ENCODE measurements at regions not wholly inside any gene's neighbourhood (a gene's known extent, or its start where the extent isn't known, plus 50 kb on each side); places are given as distances from the start of the nearest gene placed in this dataset.

DNA sequence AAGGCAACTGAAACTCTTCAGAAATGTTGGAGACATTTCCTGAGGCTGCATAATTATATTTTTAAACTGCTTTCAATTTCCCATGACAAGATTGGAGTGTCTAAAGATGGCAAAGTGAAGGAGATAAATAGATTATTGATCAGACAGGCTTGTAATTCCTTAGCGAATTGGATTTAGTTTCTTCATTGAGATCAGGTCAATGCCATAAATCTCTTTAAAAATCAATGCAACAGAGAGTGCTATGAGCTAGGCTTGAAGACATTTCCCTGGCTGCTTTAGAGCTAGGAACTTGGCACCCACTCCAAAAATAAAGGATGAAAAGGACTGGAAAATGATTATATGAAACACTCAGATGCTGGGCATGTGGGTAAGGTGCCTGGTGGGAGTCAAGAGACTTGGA lies 828.4 kb downstream of the TLR4 start:
- DNase-seq: no peak

GRCh38 chr9:118533101-118533500 lies 828.9 kb downstream of the TLR4 start:
- DNase-seq: no peak

DNA sequence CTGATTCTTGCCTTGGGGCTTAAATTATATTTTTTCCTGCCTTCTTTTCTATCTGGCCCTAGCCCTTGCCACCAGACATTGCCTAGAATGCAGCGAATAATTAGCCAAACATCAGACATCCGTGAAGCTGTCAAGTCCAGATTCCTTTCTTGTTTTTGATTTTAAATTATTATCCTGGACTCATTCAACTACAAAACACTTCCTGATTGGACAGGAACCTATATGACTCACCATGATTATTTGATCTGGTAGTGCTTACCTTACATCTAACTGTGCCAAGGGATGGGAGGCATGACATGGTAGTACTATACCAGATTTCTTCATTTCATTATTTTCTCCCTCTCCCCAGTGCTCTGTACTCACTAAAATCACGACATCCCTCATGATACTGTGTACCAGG lies 829.6 kb downstream of the TLR4 start:
- no peak for DNase-seq

DNA sequence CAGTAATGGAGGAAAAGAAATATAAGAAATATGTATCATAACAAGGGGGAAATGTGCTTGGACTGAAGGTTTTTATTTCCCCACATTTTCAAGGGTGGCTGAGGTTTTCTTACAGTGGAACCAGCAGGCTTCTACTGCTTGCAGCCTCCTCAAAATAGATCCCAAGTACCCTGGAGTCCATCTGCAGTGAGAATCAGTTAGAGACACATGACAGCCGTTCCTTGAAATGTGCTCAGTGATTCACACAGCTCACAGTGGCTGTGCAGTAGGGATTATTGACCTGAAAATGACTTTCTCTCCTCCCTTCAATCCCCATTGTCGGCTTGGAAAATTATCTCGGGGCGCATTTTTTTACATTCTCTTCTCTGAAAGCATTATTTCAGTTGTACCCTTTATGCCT lies 832.0 kb downstream of the TLR4 start:
- no peak for DNase-seq

DNA sequence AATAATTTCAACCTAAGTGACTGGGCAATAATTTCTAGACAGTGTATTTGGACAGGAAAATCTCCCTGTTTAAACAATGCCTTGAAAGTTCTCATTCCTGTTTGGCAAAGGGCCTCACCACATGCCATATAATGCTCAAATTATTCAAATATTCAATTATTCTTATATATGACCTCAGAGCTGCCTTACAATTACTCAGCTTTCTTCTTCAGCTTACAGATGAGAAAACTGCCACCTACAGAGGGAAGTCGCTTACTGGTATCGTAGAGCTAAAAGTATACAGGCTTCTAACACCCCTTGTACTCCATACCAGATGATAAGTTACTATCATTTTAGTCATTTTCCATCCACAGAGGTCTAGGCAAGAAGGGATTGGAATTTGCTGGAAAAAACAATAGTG lies 830.3 kb downstream of the BRINP1 start:
- DNase-seq: no peak

DNA sequence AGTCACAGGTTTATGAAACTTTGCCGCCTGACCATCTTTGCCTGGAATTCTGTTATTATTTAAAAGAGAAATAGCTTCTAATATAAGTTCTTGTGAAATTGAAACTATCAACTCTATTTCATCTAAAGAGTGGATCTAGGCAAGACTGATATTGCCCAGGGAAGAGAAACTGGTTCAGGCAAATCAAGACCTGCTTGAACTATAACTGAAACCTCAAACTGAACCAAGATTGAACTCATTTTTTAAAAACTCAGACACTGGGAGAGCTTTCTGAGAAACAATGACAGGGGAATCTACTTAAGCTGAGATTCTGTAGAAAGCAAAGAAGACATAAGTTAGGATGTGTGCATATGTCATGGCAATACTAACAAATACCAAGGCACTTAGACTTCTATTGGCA lies 815.8 kb downstream of the BRINP1 start:
- DNase-seq: no peak

GRCh38 chr9:118554987-118555386 lies 814.2 kb downstream of the BRINP1 start:
- no peak for DNase-seq

DNA sequence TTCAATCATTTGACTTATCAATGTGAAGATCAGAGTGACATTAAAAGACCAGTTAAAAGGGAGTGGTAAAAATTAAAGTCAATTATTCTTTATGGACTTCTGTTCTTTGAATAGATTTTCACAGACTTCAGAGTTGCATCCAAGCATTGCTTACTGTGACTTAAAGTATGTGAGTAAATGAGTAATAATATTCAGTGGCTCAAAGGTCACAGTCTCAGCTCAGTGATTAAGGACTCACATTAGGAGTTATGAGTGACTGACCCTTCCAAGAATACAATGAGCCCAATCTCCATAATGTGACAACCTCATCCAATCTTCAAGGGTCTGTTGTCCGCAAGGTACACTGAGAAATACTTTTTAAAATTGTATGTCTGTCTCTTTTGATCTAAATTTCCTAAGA lies 811.2 kb downstream of the BRINP1 start:
- DNase-seq: no peak

GRCh38 chr9:118558891-118559290 lies 810.3 kb downstream of the BRINP1 start:
- DNase-seq: no peak

GRCh38 chr9:118561051-118561450 lies 808.2 kb downstream of the BRINP1 start:
- DNase-seq: no peak

DNA sequence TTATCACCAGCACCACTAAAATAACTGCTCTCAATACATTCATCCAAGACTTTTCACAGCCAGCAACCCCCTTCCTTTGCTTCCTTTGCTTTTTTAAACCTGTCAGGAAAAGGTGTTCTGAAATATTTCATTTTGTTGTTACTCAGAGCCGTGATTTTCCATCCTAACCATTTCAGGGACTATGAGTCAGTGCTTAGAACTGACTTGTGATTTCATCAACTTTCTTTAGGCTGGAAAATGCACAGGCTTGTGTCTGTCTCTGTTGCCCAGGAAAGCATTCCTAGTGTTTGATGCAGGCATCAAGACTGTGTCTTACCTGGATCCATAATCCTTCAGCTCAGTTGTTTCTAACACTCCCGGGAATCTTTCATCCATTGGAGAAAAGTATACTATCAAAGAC lies 805.6 kb downstream of the BRINP1 start:
- DNase-seq: no peak

GRCh38 chr9:118567861-118568260 lies 801.4 kb downstream of the BRINP1 start:
- no peak for DNase-seq

- no peak for DNase-seq
These were observed 800.5 kb downstream of the BRINP1 start for GRCh38 chr9:118568704-118569103.

DNA sequence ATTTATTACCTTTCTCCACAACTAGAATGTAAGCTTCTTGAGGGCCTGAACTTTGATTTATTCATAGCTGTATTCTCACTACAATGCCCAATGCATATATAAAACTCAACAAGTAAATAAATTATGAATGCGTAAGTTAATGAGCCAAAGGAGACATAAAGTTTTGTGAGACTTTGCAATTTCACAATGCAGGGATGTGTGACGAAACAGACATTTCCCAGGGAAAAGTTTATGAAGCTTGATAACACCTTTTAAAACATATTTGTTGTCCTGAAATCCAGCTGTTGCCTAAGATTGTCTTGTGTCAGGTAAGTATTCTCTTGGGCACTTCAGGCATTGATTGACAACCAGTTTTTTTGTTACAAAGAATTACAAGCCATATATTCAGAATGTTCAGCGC lies 800.1 kb downstream of the BRINP1 start:
- DNase-seq: no peak

GRCh38 chr9:118570066-118570465 lies 799.2 kb downstream of the BRINP1 start:
- DNase-seq: no peak

- no peak for DNase-seq
These were observed 793.7 kb downstream of the BRINP1 start for GRCh38 chr9:118575341-118576070.

- DNase-seq: no peak
These were observed 792.1 kb downstream of the BRINP1 start for GRCh38 chr9:118577121-118577520.

DNA sequence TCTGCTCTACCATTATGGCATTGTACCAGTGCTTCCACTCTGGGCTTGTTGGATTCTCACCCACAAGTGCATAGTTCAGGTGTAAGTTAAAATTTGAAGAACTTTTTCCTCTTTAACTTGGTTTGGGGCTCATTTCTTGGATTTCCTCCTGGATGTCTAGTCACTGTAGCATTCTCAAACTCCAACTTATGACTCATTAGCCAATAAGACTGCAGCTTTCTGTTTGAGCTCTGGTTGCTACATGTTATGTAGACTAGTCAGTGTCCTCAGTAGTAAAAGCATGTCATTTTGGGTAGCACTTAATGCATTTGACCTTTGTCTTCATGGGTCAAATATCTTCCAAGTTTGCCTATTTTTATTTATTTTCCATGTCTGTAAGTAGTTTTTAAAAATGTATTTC lies 790.8 kb downstream of the BRINP1 start:
- no peak for DNase-seq

DNA sequence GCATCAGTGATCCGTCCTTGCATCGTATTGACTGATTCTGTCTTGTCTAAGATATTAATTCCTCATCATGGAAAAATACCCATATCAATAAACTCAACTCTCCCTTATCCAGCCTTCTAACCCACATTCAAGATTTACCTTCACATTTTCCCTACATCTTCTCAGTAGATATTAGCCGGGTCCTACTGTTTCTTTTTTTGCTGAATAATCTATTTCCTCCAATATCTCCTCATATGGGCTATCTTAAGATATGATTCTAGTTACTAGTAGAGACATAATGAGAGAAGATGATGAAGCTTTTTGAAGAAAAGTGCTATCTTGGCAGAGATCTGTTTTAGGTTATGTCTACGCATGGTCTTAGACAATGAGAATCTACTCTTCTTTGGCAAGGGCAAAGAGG lies 785.8 kb downstream of the BRINP1 start:
- no peak for DNase-seq

DNA sequence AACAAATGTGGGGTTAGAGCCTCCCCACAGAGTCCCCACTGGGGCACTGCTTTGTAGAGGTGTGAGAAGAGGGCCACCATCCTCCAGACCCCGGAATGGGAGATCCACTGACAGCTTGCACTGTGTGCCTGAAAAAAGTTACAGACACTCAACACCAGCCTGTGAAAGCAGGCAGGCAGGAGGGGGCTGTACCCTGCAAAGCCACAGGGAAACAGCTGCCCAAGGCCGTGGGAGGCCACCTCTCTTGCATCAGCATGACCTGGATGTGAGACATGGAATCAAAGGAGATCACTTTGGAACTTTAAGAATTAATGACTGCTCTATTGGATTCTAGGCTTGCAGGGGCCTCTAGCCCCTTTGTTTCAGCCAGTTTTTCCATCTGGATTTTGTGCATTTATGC lies 782.3 kb downstream of the BRINP1 start:
- DNase-seq: no peak

GRCh38 chr9:118594428-118594827 lies 774.8 kb downstream of the BRINP1 start:
- DNase-seq: no peak

DNA sequence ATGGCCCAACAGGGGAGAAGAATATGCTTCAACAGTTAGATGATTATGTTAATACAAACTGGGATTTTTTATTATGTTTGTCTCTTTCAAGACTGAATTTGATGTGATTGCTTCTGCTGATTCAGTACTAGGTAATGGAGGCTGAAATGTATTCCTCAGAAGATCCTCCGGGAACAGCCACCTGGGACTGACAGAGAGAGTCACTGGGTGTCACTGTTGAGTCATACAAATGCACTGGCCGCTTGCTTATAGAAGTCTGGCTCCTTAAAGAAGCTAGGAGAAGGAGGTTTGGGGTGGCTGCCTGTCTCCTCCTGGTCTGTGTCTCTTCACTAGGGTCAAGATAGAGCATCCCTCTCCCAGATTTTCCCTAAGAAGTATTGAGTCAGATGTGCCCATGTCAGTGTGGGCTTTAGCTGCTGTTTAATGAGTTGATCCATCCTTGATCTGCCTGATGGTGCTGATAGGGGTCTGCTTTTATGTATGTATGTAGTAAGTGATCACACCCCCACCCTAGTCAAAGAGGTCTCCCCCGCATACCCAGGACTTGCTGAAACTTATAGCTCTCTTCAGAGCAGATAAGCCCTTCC lies 773.4 kb downstream of the BRINP1 start:
- no peak for DNase-seq

DNA sequence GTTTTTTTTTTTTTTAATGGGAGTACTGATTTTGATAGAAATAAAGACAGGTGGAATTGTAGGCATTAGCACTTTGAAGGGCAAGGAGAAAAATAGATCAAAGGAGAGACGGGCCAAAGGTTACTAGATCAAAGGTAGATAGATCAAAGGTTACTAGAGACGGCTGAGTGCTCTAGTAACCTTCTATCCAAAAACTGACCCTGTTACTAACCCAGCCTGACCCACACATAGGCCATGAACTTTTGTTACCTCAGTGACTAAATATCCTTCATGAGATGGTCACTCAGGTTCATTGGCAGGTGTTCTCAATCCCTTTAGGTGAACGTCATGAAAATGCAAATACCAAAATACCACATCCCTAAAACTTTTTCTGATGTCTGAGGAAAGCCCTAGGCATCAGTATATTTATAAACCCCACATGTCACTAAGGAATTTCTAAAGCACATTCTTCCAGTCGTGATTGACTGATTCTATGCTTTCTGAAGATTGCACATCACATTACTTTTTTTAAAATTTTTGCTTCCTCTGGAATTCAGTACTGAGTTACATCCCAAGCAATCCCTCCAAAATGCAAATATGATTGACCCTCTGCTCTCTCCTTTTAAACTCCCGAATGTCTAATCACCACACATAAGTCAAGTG lies 772.7 kb downstream of the BRINP1 start:
- DNase-seq: no peak

DNA sequence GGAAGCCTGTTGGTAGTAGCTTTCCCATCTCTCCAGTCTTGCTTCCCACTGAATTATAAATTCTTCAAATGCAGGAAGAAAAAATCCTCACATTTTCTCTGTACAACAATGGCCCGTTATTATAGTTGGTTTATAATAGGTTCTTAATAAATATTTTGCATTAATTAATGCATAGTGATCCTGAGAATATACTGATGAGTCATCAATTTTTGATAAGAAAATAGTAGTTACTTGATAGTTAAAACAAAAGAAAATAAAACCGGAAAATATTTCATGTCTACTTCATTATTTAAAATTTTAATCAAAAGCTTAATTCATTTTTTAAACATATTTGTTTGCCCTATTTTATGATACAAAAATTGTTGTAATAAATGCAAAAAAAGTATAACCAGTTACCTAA lies 762.6 kb downstream of the BRINP1 start:
- no peak for DNase-seq
